H1 (cell line): ENCODE measurements at regions not wholly inside any gene's neighbourhood (a gene's known extent, or its start where the extent isn't known, plus 50 kb on each side); places are given as distances from the start of the nearest gene placed in this dataset.

Source experiments
- CBX5 ChIP-seq: fragments of 300-800, 300-1000 bp; sonication (generic); IDR thresholded peaks from 2 replicates; pipeline ENCODE4 v1.7.1; 2016; ENCODE audit warnings: antibody characterized with exemption, low read length, low read depth
- CBX8 ChIP-seq: fragments of 300-800, 300-1000 bp; sonication (generic); IDR thresholded peaks from 2 replicates; pipeline ENCODE4 v1.7.1; 2016; ENCODE audit warnings: low read depth, low read length, borderline replicate concordance
- EP300 ChIP-seq, 2 experiments: IDR thresholded peaks; 1 replicate in 1 of 2; 2 replicates in 1 of 2; pipeline ENCODE4 v1.6.1; 2011 to 2012; ENCODE audit warnings: low read depth in 2 of 2, low read length in 2 of 2, mild to moderate bottlenecking in 2 of 2, borderline replicate concordance in 1 of 2, inconsistent platforms in 1 of 2, moderate library complexity in 1 of 2
- SP2 ChIP-seq: IDR thresholded peaks from 2 replicates; pipeline ENCODE4 v1.6.1; 2012; ENCODE audit warnings: mild to moderate bottlenecking, low read length, inconsistent platforms
- TAF1 ChIP-seq: IDR thresholded peaks from 2 replicates; pipeline ENCODE4 v1.6.1; 2011; ENCODE audit warnings: mild to moderate bottlenecking, low read depth, low read length
- TF ChIP-seq, protein P1 (sequence below): IDR thresholded peaks from 2 replicates; pipeline ENCODE4 v1.6.1; 2012; ENCODE audit warnings: low read length, inconsistent platforms

- no peak for TF ChIP-seq CBX5
- TF ChIP-seq SP2: no peak
- TF ChIP-seq TAF1: no peak
- TF ChIP-seq, protein P1, sequence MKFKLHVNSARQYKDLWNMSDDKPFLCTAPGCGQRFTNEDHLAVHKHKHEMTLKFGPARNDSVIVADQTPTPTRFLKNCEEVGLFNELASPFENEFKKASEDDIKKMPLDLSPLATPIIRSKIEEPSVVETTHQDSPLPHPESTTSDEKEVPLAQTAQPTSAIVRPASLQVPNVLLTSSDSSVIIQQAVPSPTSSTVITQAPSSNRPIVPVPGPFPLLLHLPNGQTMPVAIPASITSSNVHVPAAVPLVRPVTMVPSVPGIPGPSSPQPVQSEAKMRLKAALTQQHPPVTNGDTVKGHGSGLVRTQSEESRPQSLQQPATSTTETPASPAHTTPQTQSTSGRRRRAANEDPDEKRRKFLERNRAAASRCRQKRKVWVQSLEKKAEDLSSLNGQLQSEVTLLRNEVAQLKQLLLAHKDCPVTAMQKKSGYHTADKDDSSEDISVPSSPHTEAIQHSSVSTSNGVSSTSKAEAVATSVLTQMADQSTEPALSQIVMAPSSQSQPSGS: no peak
- no peak for TF ChIP-seq CBX8
- no peak for TF ChIP-seq EP300 (IDR thresholded peaks at IDR 0.05; ENCODE audit: borderline replicate concordance in 1 of 2, low read depth in 2 of 2, low read length in 2 of 2)
These were observed 167.6 kb upstream of the FAM20A start (continued) for GRCh38 chr17:68768804-68769203.
